CD14-positive monocyte (primary cell): ENCODE measurements at regions not wholly inside any gene's neighbourhood (a gene's known extent, or its start where the extent isn't known, plus 50 kb on each side); places are given as distances from the start of the nearest gene placed in this dataset.

Experiments used
- DNase-seq, 3 donors: peaks; one replicate each; pipeline ENCODE4 v3.0.0-alpha.2; 2011 to 2022
- H2AFZ ChIP-seq: 2 replicates; pipeline ENCODE4 v1.6.0; 2012; ENCODE audit warnings: mild to moderate bottlenecking, low read depth, low read length, inconsistent platforms; ENCODE audit not compliant: insufficient read depth, poor library complexity, severe bottlenecking
- H3K27ac ChIP-seq, 2 donors: 1 replicate in 1 of 2; 2 replicates in 1 of 2; pipeline ENCODE4 v1.5.1; 2012 to 2013; ENCODE audit warnings: low read length in 2 of 2, control low read depth in 1 of 2, inconsistent platforms in 1 of 2, low read depth in 1 of 2, mild to moderate bottlenecking in 1 of 2
- H3K27me3 ChIP-seq, 2 donors: one replicate each; pipeline versions ENCODE4 v1.6.0 to v1.6.1; 2011 to 2013; ENCODE audit warnings: low read length in 2 of 2; ENCODE audit not compliant: control insufficient read depth in 2 of 2, insufficient read depth in 2 of 2
- H3K36me3 ChIP-seq, 2 donors: replicated peaks in 1 of 2; 1 replicate in 1 of 2; 2 replicates in 1 of 2; pipeline versions ENCODE4 v1.5.1 to v1.6.1; 2012 to 2013; ENCODE audit warnings: low read length in 2 of 2, control low read depth in 1 of 2, inconsistent platforms in 1 of 2, mild to moderate bottlenecking in 1 of 2; ENCODE audit not compliant: insufficient read depth in 2 of 2, control insufficient read depth in 1 of 2
- H3K4me1 ChIP-seq, 2 donors: 1 replicate in 1 of 2; 2 replicates in 1 of 2; pipeline versions ENCODE4 v1.5.1 to v1.6.1; 2012 to 2013; ENCODE audit warnings: low read length in 2 of 2, control low read depth in 1 of 2, inconsistent platforms in 1 of 2, mild to moderate bottlenecking in 1 of 2, moderate library complexity in 1 of 2; ENCODE audit not compliant: insufficient read depth in 2 of 2, control insufficient read depth in 1 of 2
- H3K4me2 ChIP-seq: replicated peaks from 2 replicates; pipeline ENCODE3; 2012; ENCODE audit warnings: low read length, moderate library complexity, mild to moderate bottlenecking; ENCODE audit not compliant: poor library complexity, severe bottlenecking; ENCODE audit errors: extremely low read depth
- H3K4me3 ChIP-seq, 3 experiments: fragments of 200-600 bp in 1 of 3; sonication (generic) in 1 of 3; replicated peaks in 1 of 3; 1 replicate in 2 of 3; 2 replicates in 1 of 3; pipeline ENCODE4 v1.5.1; 2011 to 2013; ENCODE audit warnings: low read length in 3 of 3, mild to moderate bottlenecking in 3 of 3, control low read depth in 2 of 3, low read depth in 2 of 3, inconsistent platforms in 1 of 3, moderate library complexity in 1 of 3
- H3K79me2 ChIP-seq: 2 replicates; pipeline ENCODE4 v1.6.0; 2012; ENCODE audit warnings: mild to moderate bottlenecking, control low read depth, inconsistent platforms, low read length, moderate library complexity; ENCODE audit not compliant: insufficient read depth
- H3K9ac ChIP-seq: 2 replicates; pipeline ENCODE4 v1.6.0; 2017; ENCODE audit warnings: low read length, mild to moderate bottlenecking; ENCODE audit not compliant: insufficient read depth, poor library complexity, severe bottlenecking
- H3K9me3 ChIP-seq, 2 donors: replicated peaks in 1 of 2; 1 replicate in 1 of 2; 2 replicates in 1 of 2; pipeline versions ENCODE4 v1.5.1 to v1.6.1; 2012 to 2013; ENCODE audit warnings: low read length in 2 of 2, control low read depth in 1 of 2; ENCODE audit not compliant: control insufficient read depth in 1 of 2, insufficient read depth in 1 of 2
- H4K20me1 ChIP-seq: 2 replicates; pipeline ENCODE4 v1.6.0; 2012; ENCODE audit warnings: mild to moderate bottlenecking, low read length, control low read depth, moderate library complexity; ENCODE audit not compliant: insufficient read depth
- H3K27ac Mint-ChIP-seq, 7 donors: one replicate each; pipeline ENCODE4 v1.8.0; 2020; ENCODE audit warnings: mild to moderate bottlenecking in 7 of 7, mixed read lengths in 7 of 7, moderate library complexity in 6 of 7, inconsistent platforms in 2 of 7
- H3K27me3 Mint-ChIP-seq, 3 donors: one replicate each; pipeline ENCODE4 v1.8.0; 2021 to 2022; ENCODE audit warnings: low read depth in 3 of 3, mild to moderate bottlenecking in 3 of 3, mixed read lengths in 3 of 3, moderate library complexity in 3 of 3, inconsistent platforms in 1 of 3
- H3K36me3 Mint-ChIP-seq, 2 donors: one replicate each; pipeline ENCODE4 v1.8.0; 2020; ENCODE audit warnings: mixed read lengths in 2 of 2, inconsistent platforms in 1 of 2, mild to moderate bottlenecking in 1 of 2
- H3K4me1 Mint-ChIP-seq: one replicate; pipeline ENCODE4 v1.8.0; 2020; ENCODE audit warnings: mild to moderate bottlenecking, mixed read lengths
- H3K4me3 Mint-ChIP-seq, 2 donors: one replicate each; pipeline ENCODE4 v1.8.0; 2020; ENCODE audit warnings: mild to moderate bottlenecking in 2 of 2, mixed read lengths in 2 of 2, moderate library complexity in 1 of 2
- H3K9me3 Mint-ChIP-seq, 7 donors: one replicate each; pipeline ENCODE4 v1.8.0; 2020 to 2022; ENCODE audit warnings: mixed read lengths in 7 of 7, mild to moderate bottlenecking in 6 of 7, moderate library complexity in 6 of 7, inconsistent platforms in 2 of 7
- WGBS: methylation state at CpG from one replicate; pipeline ENCODE4 v1.1.5; 2013; ENCODE audit warnings: missing lambda C conversion rate; ENCODE audit not compliant: insufficient coverage; 5-methylcytosine and 5-hydroxymethylcytosine counted together
- intact Hi-C, 2 donors: fragments of 100-400 bp; cut with micrococcal nuclease; formaldehyde crosslinking; loops; one replicate each; pipeline versions ENCODE4 v1.15.0 to v1.15.1; 2023
- TF ChIP-seq, protein P1 (sequence below): fragments of 200-600 bp; IDR thresholded peaks from one replicate; pipeline ENCODE4 v1.8.0; 2022; ENCODE audit warnings: antibody characterized with exemption, mild to moderate bottlenecking

DNA sequence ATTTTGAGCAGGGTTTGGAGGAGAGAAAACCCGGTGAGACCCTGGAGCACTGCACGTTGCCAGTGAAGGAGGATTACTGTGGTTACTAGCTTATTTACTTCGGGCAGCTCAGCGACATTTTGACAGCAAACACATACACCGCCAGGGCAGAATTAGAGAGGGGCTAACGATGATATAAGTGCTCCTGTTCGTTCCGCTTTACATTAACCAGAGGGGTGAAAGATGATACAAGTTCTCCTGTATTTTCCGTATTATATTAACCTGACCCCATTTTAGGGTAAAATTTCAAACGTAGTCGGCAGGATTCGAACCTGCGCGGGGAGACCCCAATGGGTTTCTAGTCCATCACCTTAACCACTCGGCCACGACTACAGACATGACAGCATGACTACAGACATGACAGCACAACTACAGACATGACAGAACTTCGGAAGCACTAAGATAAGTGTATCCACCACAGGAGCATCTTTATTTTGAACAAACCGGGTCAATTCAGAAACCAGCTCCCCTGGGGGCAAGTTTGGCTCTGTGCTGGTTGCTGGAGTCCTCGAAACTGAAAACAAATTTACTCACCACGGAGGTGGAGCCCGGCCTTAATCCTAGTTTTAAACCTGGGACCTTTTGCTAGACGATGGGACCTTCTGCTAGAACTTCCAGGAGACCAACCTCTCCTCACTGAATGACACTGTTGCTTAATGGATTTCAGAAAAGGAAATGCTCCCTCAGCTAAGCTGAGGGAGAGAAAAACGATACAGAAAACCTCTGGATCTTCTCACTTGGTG, 80.4 kb upstream of the ZNF184 start:
- Histone ChIP-seq H4K20me1 (no peaks in the 10 kb centered on the region), H3K4me1 (no peaks in the 10 kb centered on the region), H3K27ac (no peak overlapping the region), H3K4me2 (no peak overlapping the region), H3K79me2 (no peaks in the 10 kb centered on the region), H3K9me3 (peaks cover 13 to 53% of the 10 kb centered on the region in 2 donors), H3K4me3 (no peak overlapping the region), H3K27me3 (peaks cover 44 to 99% of the 10 kb centered on the region in 2 donors), H3K36me3 (no peaks in the 10 kb centered on the region), H3K9ac (no peak overlapping the region), H2AFZ (no peak overlapping the region)
- DNase-seq, result no peak
- peaks cover 83 to 91% (median 84%) of the 10 kb centered on the region in 3 donors for H3K27me3 Mint-ChIP-seq
- H3K27ac Mint-ChIP-seq, result peak overlapping the region in 1 of 7 donors; percentile 60
- 7% methylated on average over 17 of the region's 23 CpGs for WGBS
- intact Hi-C loops, result no loop called here
- H3K9me3 Mint-ChIP-seq, result peaks cover 4 to 62% (median 51%) of the 10 kb centered on the region in 7 donors
- peak overlapping the region in 1 of 2 donors; percentile 85 for H3K4me3 Mint-ChIP-seq
- peaks cover 6% of the 10 kb centered on the region for H3K4me1 Mint-ChIP-seq
- peaks cover 0 to 4% of the 10 kb centered on the region in 2 donors for H3K36me3 Mint-ChIP-seq
- TF ChIP-seq, protein P1, sequence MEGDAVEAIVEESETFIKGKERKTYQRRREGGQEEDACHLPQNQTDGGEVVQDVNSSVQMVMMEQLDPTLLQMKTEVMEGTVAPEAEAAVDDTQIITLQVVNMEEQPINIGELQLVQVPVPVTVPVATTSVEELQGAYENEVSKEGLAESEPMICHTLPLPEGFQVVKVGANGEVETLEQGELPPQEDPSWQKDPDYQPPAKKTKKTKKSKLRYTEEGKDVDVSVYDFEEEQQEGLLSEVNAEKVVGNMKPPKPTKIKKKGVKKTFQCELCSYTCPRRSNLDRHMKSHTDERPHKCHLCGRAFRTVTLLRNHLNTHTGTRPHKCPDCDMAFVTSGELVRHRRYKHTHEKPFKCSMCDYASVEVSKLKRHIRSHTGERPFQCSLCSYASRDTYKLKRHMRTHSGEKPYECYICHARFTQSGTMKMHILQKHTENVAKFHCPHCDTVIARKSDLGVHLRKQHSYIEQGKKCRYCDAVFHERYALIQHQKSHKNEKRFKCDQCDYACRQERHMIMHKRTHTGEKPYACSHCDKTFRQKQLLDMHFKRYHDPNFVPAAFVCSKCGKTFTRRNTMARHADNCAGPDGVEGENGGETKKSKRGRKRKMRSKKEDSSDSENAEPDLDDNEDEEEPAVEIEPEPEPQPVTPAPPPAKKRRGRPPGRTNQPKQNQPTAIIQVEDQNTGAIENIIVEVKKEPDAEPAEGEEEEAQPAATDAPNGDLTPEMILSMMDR, result no peak

DNA sequence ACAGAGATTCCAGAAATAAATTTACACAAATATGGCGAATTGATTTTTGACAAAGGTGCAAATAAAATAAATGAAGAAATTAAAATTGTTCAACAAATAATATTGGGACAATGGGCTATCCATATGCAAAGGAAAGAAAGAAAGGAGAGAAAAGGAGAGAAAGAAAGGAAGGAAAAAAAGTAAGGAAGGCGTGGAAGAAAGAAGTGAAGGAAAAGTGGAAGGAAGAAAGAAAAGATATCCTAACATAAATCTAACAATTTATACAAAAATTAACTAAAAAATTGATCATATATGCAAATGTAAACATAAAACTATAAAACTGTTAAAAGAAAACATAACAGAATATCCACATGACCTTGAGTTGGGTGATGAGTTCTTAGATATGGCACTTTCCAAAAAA, 78.7 kb upstream of the ZNF184 start:
- Histone ChIP-seq H3K9me3 (peaks cover 13 to 53% of the 10 kb centered on the region in 2 donors), H3K4me3 (no peak overlapping the region), H3K4me1 (no peaks in the 10 kb centered on the region), H3K36me3 (no peaks in the 10 kb centered on the region), H2AFZ (no peak overlapping the region), H3K27ac (no peak overlapping the region), H4K20me1 (no peaks in the 10 kb centered on the region), H3K27me3 (peaks cover 51 to 99% of the 10 kb centered on the region in 2 donors), H3K9ac (no peak overlapping the region), H3K4me2 (no peak overlapping the region), H3K79me2 (no peaks in the 10 kb centered on the region)
- intact Hi-C loops, result no loop called here
- no peak overlapping the region for H3K27ac Mint-ChIP-seq
- no CpG with 5 or more reads among the region's 2 CpGs for WGBS
- peaks cover 9 to 58% (median 52%) of the 10 kb centered on the region in 7 donors for H3K9me3 Mint-ChIP-seq
- peak overlapping the region in 1 of 2 donors; percentile 85 for H3K4me3 Mint-ChIP-seq
- peaks cover 6% of the 10 kb centered on the region for H3K4me1 Mint-ChIP-seq
- peaks cover 83 to 91% (median 84%) of the 10 kb centered on the region in 3 donors for H3K27me3 Mint-ChIP-seq
- peaks cover 4 to 5% of the 10 kb centered on the region in 2 donors for H3K36me3 Mint-ChIP-seq
- DNase-seq, result no peak
- TF ChIP-seq, protein P1, result no peak
